Right ventricle myocardium inferior (tissue), 1 donor: ENCODE measurements at regions not wholly inside any gene's neighbourhood (a gene's known extent, or its start where the extent isn't known, plus 50 kb on each side); places are given as distances from the start of the nearest gene placed in this dataset.

ENCODE experiments used
- ATAC-seq: fragments of 200-7000 bp; cut with Tn5 transposase; one replicate; pipeline ENCODE4 v1.9.1; 2020; ENCODE audit warnings: mild to moderate bottlenecking, moderate library complexity
- DNase-seq: peaks from one replicate; pipeline ENCODE4 v3.0.0; 2021; ENCODE audit errors: missing footprints
- intact Hi-C: fragments of 100-400 bp; cut with DNase I; formaldehyde crosslinking; loops from one replicate; pipeline ENCODE4 v1.11.0; 2022
- donor health status: DM: no; HTN: yes; CAD: no; lungs with severe emphysema.

GRCh38 chr5:160506006-160507004 is 84.7 kb downstream of the PTTG1 start:
- intact Hi-C loops, result no loop called here
- ATAC-seq (peak; percentile 21), DNase-seq (peak; percentile 73)

GRCh38 chr5:160507221-160507721 is 85.6 kb downstream of the PTTG1 start:
- ATAC-seq (no peak), DNase-seq (no peak)
- intact Hi-C loops, result no loop called here

- intact Hi-C loops, result no loop called here
- DNase-seq (no peak), ATAC-seq (peak; percentile 80)
Observed at GRCh38 chr5:160508780-160509361, 87.2 kb downstream of the PTTG1 start.

- no peak for ATAC-seq
Observed at GRCh38 chr5:160511280-160511929, 89.8 kb downstream of the PTTG1 start.

More at GRCh38 chr5:160511280-160511929, 89.8 kb downstream of the PTTG1 start:
- intact Hi-C loops, result no loop called here
- DNase-seq, result no peak
